GM12874 (cell line): ENCODE measurements at regions not wholly inside any gene's neighbourhood (a gene's known extent, or its start where the extent isn't known, plus 50 kb on each side); places are given as distances from the start of the nearest gene placed in this dataset.

Experiments
- CTCF ChIP-seq: IDR thresholded peaks from 2 replicates; pipeline ENCODE4 v1.5.1; 2011; ENCODE audit warnings: low read depth, mild to moderate bottlenecking, control low read depth, low read length, moderate library complexity; ENCODE audit not compliant: insufficient read depth

GRCh38 chr2:39521876-39522517 is 84.9 kb upstream of the MAP4K3 start:
- TF ChIP-seq CTCF, result no peak

GRCh38 chr2:39522518-39522877 is 85.4 kb upstream of the MAP4K3 start:
- TF ChIP-seq CTCF, result no peak

- TF ChIP-seq CTCF, result no peak
Observed at GRCh38 chr2:39523308-39524044, 86.4 kb upstream of the MAP4K3 start.

- TF ChIP-seq CTCF, result no peak
Observed at GRCh38 chr2:39524061-39524460, 87.0 kb upstream of the MAP4K3 start.

- TF ChIP-seq CTCF, result no peak
Observed at GRCh38 chr2:39524756-39525635, 87.9 kb upstream of the MAP4K3 start.

- no peak for TF ChIP-seq CTCF
Observed at GRCh38 chr2:39525636-39526412, 88.7 kb upstream of the MAP4K3 start.
